HG02840 (cell line): ENCODE measurements at regions not wholly inside any gene's neighbourhood (a gene's known extent, or its start where the extent isn't known, plus 50 kb on each side); places are given as distances from the start of the nearest gene placed in this dataset.
"Not testable (repeated sequence)": the region's sequence is repeated elsewhere in the genome, so short reads cannot be mapped to it uniquely, and the experiment has no call there.

Experiments used
- ATAC-seq: cut with Tn5 transposase; IDR thresholded peaks from one replicate; pipeline ENCODE4 v1.9.1; 2021; ENCODE audit warnings: mild to moderate bottlenecking, moderate library complexity, moderate number of reproducible peaks; ENCODE audit not compliant: unreplicated experiment, low FRiP score

DNA sequence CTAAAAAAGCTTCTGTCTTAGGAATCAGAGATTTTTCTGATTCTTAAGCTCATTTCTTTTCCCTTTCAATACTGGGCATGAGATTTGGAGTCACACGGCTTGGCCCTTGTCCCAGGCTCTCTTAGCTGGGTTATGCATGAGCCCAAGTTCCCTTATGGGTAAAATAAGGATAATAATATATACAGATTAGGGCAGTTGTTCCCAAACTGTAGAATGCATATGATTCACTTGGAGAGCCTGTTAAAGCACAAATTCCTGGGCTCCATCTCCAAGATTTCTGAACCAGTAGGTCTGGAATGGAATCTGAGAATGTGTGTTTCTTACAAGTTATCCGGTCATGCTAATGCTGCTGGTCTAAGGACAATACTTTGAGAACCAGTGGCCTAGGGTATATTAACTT lies 154.0 kb downstream of the REEP3 start:
- no peak for ATAC-seq

DNA sequence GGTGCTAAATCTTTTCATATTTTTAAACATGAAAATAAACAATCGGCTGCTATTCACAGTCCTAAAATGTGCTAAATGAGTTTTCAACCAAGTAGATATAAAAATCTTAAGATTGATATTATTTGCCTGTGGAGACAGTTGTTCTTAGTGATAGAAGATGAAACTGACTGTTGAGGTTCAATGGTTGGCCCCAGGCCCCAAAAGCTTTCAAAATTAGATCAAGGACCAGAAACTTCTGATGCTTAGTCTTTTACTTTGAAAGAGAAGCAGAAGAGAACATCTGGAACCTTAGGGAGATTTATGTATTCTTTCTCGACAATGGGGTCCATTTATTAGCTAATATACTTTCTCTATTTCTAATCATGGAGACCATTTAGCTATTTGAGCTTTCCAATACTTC lies 155.8 kb downstream of the REEP3 start:
- no peak for ATAC-seq

DNA sequence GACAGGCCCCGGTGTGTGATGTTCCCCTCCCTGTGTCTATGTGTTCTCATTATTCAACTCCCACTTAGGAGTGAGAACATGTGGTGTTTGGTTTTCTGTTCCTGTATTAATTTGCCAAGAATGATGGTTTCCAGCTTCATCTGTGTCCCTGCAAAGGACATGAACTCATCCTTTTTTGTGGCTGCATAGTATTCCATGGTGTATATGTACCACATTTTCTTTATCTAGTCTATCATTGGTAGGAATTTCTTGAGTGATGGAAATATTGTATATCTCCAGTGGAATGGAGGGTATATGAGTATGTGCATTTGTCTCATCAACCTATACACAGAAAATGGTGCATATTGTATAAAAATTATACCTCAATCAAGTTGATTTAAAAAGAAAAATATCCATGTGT lies 159.3 kb downstream of the REEP3 start:
- ATAC-seq, result not testable (repeated sequence)

DNA sequence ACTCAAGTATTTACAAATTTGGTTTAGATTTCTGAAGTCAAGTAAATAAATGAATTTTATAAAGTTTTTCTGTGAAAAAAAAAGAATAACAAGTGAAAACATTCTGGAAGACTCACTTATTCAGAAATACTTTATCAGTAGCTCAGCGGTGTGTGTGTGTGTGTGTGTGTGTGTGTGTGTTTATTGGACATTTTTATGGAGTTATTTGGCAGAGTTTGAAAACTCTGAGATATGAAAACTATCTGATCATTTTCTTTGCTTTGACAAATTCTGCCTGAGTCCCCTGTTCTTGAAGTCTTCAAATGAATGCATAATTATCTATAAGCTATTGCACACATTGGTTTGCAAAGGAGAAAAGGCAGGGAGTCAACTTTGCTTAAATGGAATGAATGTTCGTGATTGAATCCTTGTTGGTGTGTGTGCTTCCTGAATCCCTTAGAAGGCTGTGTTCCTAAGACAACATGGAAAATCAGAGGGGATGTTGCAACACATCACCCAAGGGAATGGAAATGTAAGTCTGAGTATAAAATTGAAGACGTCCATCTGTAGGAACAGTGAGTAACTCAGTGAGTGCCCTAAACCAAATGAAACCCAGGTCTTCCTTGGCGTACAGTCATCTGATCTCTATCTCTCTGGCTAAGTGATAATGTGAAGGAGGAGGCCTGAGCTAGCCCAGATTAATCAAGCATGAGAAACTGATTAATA lies 160.9 kb downstream of the REEP3 start:
- ATAC-seq, result no peak

DNA sequence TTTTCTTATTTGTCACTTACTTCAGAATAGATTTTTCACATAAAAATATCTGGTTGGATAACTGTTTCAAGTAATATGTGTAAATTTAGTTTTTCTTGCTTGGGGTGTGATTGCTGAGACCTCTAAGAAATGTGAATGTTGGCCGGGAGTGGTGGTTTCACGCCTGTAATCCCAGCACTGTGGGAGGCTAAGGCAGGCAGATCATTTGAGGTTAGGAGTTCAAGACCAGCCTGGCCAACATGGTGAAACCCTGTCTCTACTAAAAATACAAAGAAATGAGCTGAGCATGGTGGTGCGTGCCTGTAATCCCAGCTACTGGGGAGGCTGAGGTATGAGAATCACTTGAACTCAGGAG lies 161.5 kb downstream of the REEP3 start:
- ATAC-seq, result not testable (repeated sequence)

DNA sequence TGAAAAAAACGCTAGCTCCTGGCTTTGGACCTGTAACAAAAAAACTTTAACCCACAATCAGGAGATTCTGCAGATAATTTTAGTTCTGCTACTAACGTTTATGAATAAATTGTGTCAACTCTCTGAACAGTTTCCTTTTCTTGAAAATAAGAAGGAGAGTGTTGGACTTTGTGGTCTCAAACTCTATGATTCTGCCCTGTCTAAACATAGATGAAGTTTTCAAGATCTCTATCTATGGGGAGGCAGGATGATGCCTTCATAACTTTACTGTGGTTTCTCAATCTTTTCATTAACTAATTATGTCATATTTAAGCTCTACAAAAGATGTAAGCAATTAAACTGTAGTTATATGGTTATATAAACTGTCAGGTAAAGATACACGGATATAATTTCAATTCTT lies 162.0 kb downstream of the REEP3 start:
- no peak for ATAC-seq

DNA sequence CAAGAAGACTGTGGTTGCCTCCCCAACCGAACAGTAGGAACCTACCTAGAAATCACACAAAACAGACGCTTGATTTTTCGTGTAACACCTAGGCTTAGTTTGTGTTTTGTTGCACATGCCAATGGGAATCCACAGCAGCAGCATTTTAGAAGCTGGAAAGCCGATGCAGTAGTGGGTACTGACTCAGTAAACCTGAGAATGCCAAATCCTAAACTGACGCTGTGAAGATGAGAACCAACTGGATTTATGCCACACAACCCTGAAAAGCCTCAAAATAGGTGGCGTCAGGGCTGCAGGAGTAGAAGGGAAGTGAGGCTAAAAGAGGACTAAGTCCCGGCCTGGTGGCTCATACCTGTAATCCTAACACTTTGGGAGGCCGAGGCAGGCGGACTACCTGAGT lies 162.5 kb downstream of the REEP3 start:
- no peak for ATAC-seq

DNA sequence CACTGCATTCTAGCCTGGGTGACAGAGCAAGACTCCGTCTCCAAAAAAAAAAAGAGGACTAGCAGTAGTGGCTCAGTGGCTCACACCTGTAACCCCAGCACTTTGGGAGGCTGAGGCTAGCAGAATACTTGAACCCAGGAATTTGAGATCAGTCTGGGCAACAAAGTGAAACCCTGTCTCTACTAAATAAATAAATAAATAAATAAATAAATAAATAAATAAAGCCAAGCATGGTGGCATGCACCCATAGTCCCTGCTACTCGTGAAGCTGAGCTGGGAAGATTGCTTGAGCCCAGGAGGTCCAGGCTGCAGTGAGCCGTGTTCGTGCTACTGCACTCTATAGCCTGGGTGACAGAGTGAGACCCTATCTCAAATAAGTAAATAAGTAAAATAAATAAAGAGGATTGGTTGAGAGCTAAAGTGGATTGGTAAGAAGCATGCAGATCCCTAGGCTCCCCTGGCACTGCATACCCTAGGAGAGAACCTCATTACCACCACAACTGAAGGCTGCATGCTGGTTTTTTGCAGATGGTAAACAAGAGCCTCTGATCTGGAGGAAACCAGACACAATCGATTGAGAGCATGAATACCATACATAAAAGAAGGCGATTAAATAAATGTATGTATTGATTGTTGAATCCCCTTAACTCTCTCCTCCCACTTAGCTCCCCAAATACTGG lies 163.2 kb downstream of the REEP3 start:
- no peak for ATAC-seq

DNA sequence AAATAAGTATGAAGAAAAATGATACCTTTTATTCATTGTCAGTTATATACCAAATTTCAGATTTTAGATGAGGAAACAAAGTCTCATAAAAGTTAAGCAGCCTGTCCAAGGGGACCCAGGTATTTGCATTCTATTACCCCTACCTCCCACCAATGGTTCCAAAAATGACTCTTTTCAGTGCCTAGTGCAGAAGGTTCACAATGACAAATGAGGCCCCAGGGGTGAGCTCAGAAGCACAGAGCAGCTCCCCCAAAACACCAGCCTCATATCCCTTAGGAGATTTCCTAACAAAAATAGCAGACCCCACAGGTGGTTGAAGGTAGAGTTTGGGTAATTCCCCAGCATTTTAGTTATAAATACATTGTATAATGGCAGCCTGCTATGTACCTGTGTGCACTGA lies 168.6 kb downstream of the REEP3 start:
- ATAC-seq, result no peak

DNA sequence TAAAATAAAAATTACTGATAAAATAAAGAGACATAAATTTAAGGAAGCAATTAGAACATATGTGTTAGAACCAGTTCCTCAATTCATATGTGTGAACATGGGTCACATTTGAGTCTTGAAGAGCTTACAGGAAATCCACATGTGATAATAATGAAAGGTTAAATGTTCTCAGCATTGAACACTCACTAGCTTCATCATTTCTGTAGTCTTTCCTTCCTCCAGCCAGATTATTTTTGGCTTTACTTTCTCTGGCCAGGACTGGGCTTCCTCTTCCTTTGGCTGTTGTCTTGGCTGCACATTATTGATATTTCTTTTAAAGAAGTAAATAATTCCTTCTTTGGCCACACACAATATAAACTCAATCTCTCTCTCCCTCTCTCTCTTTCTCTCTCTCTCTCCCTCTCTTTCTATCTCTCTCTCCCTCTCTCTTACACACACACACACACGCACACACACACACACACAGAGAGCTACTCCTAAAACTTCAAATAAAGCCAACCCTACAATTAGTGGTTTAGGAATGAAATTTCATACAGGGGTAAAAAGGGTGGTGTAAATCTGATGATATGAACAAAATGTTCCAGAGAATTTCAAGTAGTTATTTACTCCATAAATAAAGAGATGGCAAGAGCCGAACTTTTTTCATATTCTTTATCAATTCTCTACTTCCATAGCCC lies 171.2 kb downstream of the REEP3 start:
- ATAC-seq, result no peak

DNA sequence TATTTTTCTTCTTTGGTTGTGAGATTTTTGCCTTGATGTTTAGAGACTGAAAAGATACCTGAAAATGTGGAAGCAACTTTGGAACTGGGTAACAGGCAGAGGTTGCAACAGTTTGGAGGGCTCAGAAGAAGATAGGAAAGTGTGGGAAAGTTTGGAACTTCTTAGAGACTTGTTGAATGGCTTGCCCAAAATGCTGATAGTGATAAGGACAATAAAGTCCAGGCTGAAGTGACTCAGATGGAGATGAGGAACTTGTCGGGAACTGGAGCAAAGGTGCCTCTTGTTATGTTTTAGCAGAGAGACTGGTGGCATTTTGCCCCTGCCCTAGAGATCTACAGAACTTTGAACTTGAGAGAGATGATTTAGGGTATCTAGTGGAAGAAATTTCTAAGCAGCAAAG lies 171.8 kb downstream of the REEP3 start:
- ATAC-seq, result not testable (repeated sequence)

DNA sequence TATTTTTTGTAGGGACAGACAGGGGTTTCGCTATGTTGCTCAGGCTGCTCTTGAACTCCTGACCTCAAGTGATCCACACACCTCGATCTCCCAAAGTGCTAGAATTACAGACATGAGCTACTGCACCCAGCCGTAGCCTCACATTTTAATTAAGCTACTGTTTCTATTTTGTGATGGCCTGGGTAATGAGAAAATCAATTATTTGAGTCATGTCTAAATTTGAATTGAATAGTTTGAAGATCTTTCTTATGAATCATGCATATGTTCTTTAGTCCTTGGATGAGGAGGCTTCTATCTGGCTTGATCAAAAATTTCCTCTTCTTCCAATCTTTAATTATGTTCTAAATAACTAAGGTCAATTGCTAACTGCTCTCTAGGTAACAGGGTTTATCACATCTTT lies 175.0 kb downstream of the REEP3 start:
- ATAC-seq, result no peak

DNA sequence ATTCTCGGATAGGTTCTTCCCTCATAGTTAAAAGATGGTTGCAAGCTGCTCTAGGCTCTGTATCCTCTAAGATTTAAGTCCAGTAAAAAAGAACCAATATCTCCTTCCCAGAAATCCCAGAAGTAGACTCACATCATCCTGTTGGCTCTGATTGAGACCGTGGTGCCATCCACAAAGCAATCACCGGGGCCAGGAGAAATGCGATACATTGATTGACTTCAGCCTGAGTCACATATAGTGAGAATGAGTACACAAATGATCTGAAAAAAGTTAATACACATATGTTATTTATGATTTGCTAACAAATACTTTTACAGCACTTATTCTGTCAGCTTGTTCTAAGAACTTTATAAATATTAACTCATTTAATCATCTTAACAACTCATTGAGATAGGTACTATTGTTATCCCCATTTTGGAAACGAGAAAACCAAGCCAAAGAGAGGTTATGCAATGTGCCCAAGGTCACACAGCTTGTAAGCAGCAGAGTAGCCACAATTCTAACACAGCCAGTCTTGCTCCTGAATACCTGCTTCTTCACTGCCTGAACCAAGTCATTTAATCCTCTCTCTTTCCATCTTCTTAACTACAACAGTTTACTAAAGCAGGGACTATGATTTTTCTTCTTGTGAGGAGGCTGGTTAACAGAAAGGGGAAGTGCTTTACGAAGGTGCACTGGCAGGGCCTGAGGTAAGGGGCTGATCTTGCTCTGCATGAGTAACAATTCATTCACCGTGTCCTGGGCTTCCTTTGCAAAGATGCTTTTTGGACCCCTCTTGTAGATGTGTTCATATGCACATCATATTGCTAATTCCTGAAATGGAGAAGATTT lies 177.0 kb downstream of the REEP3 start:
- peak; percentile 51 for ATAC-seq

DNA sequence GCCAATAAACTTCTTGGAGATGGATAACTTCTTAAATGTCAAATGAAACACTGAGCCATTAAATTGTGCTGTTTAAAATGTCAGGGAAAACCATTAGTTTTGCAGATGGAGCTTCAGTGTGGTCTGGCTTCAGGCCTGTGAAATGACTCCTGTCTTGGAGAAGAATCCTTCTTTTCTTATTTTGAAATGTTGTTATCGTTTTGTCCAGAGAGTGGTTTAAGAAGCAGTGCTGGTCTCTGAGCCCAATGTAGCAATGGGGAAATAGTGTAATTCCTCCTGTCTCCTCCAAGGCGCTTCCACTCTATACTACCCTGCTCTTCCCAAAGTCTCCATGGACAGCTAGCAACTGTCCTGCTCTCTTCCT lies 177.6 kb downstream of the REEP3 start:
- ATAC-seq, result no peak

DNA sequence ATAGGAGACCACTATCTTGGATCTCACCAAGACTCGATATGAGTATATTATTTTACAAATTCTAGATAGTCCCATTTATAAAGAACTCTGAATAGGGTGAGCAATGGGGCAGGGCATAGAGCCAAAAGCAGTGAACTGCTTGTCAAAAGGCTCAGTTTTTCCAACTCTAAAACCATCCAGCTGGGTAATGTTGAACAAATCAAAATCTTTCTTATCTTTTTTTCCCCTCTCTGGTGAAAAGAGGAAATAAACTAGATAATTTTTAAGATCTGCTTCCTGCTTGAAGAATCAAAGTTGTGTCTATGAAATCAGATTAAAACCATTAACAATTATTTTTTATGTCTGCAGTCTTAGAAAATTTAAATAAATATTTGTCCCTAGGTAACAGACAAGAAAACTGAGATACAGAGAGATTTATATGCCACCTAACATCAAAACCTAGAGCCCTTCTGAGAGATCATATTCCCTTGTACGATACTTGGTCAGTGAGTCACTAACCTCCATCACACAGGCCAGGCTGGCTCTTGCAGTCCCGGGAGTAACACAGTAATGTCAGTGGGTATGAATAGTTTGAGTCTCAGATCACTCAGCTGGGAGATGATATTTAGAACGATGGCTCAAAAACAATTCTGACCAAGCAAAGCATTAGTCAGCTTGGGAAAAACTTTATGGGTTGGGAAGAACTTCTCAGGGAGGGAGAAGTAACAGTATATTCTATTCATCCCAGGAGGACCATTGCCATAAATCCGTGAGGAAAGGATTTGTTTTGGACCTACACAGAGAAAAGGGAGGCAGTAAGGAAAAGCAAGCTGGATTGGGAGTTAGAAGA lies 178.8 kb downstream of the REEP3 start:
- ATAC-seq, result no peak

DNA sequence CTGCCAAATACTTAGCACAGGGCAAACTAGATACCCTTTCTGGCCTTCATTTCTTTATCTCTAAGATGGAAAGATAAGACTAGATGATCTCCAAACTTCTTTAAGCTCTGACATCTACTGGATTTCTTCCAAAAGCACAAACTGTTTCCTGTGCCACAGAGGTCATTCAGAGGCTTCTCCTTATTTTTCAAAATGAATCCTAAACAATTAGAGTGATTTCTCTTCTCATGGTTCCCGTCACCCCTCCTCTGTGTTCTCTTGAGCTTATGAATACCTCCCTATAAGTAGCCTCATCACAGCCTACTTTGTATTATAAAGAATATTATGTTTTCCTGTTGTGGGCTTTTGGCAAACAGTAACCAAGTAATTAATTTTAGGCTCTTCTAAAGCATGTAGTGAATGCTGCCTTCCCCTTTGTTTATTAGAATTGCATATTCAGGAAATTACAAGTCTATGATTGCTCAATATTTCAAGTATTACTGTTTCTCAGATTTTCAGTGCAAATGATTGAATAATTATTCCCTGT lies 179.5 kb downstream of the REEP3 start:
- no peak for ATAC-seq

DNA sequence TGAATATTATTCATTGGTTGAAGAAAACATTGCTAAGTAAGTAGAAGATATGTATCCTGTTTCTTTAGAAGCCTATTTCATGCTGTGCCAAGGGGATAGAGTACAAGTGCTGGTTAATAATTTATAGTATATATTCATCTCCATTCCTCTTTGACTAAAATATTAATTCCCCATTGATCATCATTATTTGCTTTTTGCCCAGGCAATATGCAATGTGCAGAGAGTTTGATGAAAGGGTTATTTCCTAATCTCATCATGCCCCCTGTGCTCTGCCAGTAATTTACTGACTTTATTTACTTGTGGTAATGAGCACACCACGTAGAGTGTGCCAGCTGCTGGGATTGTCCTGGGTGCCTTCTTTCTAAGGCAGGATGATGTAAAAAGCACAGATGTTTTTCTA lies 180.9 kb downstream of the REEP3 start:
- ATAC-seq, result no peak

DNA sequence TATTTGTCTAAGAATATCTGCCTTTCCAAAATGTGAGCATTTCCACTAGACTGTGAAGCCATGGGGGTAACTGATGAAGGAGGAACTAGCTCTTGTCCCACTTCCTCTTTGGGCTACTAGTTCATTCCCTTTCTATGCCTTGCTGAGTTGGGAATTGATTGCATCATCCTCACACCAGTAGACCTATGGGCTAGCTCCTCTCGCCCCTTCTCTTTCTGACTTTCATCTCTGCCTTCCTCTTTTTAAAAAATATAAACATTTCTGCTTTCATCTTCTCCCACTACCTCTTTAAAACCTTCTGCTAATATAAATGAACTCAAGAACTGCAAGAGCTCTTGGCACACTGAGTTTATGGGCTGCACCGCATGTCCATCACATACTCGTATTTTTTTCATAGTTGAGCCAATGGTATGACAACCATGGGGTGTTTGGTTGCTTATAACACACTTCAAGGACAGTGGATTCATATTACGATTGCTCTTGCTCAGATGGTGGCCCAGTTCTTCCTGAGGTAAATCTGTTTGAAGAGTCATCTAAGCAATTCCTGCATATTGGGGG lies 182.0 kb downstream of the REEP3 start:
- no peak for ATAC-seq

DNA sequence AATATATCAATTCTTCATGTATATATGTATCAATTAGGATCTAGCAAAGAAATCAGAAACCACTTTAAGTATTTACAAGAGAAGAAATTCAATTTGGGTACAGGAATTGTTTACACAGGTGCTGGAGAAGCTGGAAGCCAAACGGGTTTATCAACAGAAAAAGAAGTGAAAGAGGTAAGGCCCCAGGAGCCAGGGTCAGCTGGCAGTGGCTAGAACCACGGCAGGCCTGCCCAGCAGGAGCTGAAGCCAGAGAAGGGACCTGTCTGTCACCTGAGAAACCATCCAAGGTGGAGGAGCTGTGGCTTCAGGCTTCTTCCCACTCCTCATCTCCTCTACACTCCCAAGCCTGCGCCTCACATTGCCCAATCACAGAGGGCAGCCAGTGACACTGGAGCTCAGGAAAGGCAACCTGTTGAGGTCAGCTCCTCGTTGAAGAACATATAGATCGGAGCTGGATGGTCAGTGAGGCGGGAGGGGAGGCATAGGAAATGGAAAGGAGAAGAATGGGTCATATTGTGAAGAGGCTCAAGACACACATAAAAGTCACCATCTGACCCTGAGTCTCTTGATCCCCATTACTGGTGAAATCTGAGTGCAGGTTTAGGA lies 182.6 kb downstream of the REEP3 start:
- ATAC-seq, result no peak
